Muscle of leg (tissue), 3 donors: ENCODE measurements at regions not wholly inside any gene's neighbourhood (a gene's known extent, or its start where the extent isn't known, plus 50 kb on each side); places are given as distances from the start of the nearest gene placed in this dataset.
"Not testable (repeated sequence)": the region's sequence is repeated elsewhere in the genome, so short reads cannot be mapped to it uniquely, and the experiment has no call there.

Source experiments
- DNase-seq: peaks from one replicate; pipeline ENCODE4 v3.0.0; 2013
- H3K27ac ChIP-seq: one replicate; pipeline ENCODE4 v1.5.1; 2013; ENCODE audit warnings: mild to moderate bottlenecking, low read length, control low read depth
- H3K27me3 ChIP-seq: one replicate; pipeline ENCODE4 v1.6.1; 2013; ENCODE audit warnings: low read length; ENCODE audit not compliant: control insufficient read depth, insufficient read depth
- H3K36me3 ChIP-seq: one replicate; pipeline ENCODE4 v1.6.1; 2013; ENCODE audit warnings: low read length; ENCODE audit not compliant: control insufficient read depth, insufficient read depth
- H3K4me1 ChIP-seq: one replicate; pipeline ENCODE4 v1.6.1; 2013; ENCODE audit warnings: low read length; ENCODE audit not compliant: control insufficient read depth, insufficient read depth
- H3K4me3 ChIP-seq: one replicate; pipeline ENCODE4 v1.5.1; 2013; ENCODE audit warnings: low read length, control low read depth
- H3K9me3 ChIP-seq: replicated peaks from 2 replicates; pipeline ENCODE4 v1.6.1; 2013; ENCODE audit warnings: low read depth, low read length; ENCODE audit not compliant: control insufficient read depth
- WGBS: methylation state at CpG from one replicate; pipeline ENCODE4 v1.1.5; 2013; ENCODE audit warnings: missing lambda C conversion rate; ENCODE audit not compliant: insufficient coverage; 5-methylcytosine and 5-hydroxymethylcytosine counted together

GRCh38 chr7:96920713-96921112 is 84.6 kb upstream of the DLX6 start:
- H3K4me1 ChIP-seq: no peaks in the 10 kb centered on the region
- no CpG with 5 or more reads among the region's 1 CpG for whole genome bisulfite sequencing
- H3K27me3 ChIP-seq: no peaks in the 10 kb centered on the region
- H3K27ac ChIP-seq: no peak overlapping the region
- H3K4me3 ChIP-seq: no peak overlapping the region
- DNase-seq: no peak
- H3K9me3 ChIP-seq: no peaks in the 10 kb centered on the region
- H3K36me3 ChIP-seq: no peaks in the 10 kb centered on the region

GRCh38 chr7:96921231-96921630 is 84.1 kb upstream of the DLX6 start:
- WGBS: no CpG with 5 or more reads among the region's 5 CpGs
- Histone ChIP-seq H3K9me3 (no peaks in the 10 kb centered on the region), H3K27me3 (no peaks in the 10 kb centered on the region), H3K4me3 (no peak overlapping the region), H3K4me1 (no peaks in the 10 kb centered on the region), H3K36me3 (no peaks in the 10 kb centered on the region), H3K27ac (no peak overlapping the region)
- no peak for DNase-seq

- Histone ChIP-seq H3K4me1 (no peaks in the 10 kb centered on the region), H3K27ac (no peak overlapping the region), H3K4me3 (no peak overlapping the region), H3K27me3 (no peaks in the 10 kb centered on the region), H3K9me3 (no peaks in the 10 kb centered on the region), H3K36me3 (no peaks in the 10 kb centered on the region)
- WGBS: 50% methylated on average over 1 of the region's 3 CpGs
- no peak for DNase-seq
These were observed 83.6 kb upstream of the DLX6 start for GRCh38 chr7:96921771-96922170.

GRCh38 chr7:96923345-96923744 is 82.0 kb upstream of the DLX6 start:
- DNase-seq, H3K27me3 ChIP-seq, H3K4me3 ChIP-seq, H3K9me3 ChIP-seq, H3K4me1 ChIP-seq, H3K36me3 ChIP-seq, H3K27ac ChIP-seq: not testable (repeated sequence)

GRCh38 chr7:96927131-96927530 is 78.2 kb upstream of the DLX6 start:
- DNase-seq: no peak
- WGBS: 93% methylated on average over 5 of the region's 5 CpGs

GRCh38 chr7:96928965-96929364 is 76.4 kb upstream of the DLX6 start:
- Histone ChIP-seq H3K27ac (no peak overlapping the region), H3K27me3 (no peaks in the 10 kb centered on the region), H3K9me3 (no peaks in the 10 kb centered on the region), H3K4me1 (no peaks in the 10 kb centered on the region), H3K4me3 (no peak overlapping the region), H3K36me3 (no peaks in the 10 kb centered on the region)
- WGBS: no CpG with 5 or more reads among the region's 2 CpGs
- DNase-seq: no peak

More at GRCh38 chr7:96927131-96927530, 78.2 kb upstream of the DLX6 start:
- no peaks in the 10 kb centered on the region for H3K36me3 ChIP-seq
- no peak overlapping the region for H3K27ac ChIP-seq
- no peaks in the 10 kb centered on the region for H3K9me3 ChIP-seq
- no peaks in the 10 kb centered on the region for H3K4me1 ChIP-seq
- H3K27me3 ChIP-seq: no peaks in the 10 kb centered on the region
- H3K4me3 ChIP-seq: no peak overlapping the region

GRCh38 chr7:96931891-96932290 is 73.5 kb upstream of the DLX6 start:
- no peaks in the 10 kb centered on the region for H3K27me3 ChIP-seq
- H3K36me3 ChIP-seq: no peaks in the 10 kb centered on the region

GRCh38 chr7:96933067-96933645 is 72.2 kb upstream of the DLX6 start:
- Histone ChIP-seq H3K27me3 (no peaks in the 10 kb centered on the region), H3K36me3 (no peaks in the 10 kb centered on the region), H3K27ac (no peak overlapping the region), H3K4me3 (no peak overlapping the region), H3K9me3 (no peaks in the 10 kb centered on the region), H3K4me1 (no peaks in the 10 kb centered on the region)
- peak; percentile 17 for DNase-seq
- 33% methylated on average over 1 of the region's 9 CpGs for WGBS

More at GRCh38 chr7:96931891-96932290, 73.5 kb upstream of the DLX6 start:
- no CpG with 5 or more reads among the region's 1 CpG for WGBS
- Histone ChIP-seq H3K4me1 (no peaks in the 10 kb centered on the region), H3K27ac (no peak overlapping the region), H3K4me3 (no peak overlapping the region), H3K9me3 (no peaks in the 10 kb centered on the region)
- no peak for DNase-seq

GRCh38 chr7:96936621-96937020 is 68.7 kb upstream of the DLX6 start:
- no CpG with 5 or more reads among the region's 2 CpGs for WGBS
- Histone ChIP-seq H3K36me3 (no peaks in the 10 kb centered on the region), H3K27ac (no peak overlapping the region), H3K4me1 (no peaks in the 10 kb centered on the region), H3K27me3 (no peaks in the 10 kb centered on the region), H3K4me3 (no peak overlapping the region), H3K9me3 (no peaks in the 10 kb centered on the region)
- DNase-seq: no peak

- Histone ChIP-seq H3K9me3 (no peaks in the 10 kb centered on the region), H3K4me1 (no peaks in the 10 kb centered on the region), H3K4me3 (no peak overlapping the region), H3K36me3 (no peaks in the 10 kb centered on the region), H3K27ac (no peak overlapping the region), H3K27me3 (no peaks in the 10 kb centered on the region)
- DNase-seq: no peak
- 100% methylated on average over 1 of the region's 4 CpGs for WGBS
These were observed 63.2 kb upstream of the DLX6 start for GRCh38 chr7:96942112-96942511.

GRCh38 chr7:96949766-96950165 is 55.6 kb upstream of the DLX6 start:
- no peaks in the 10 kb centered on the region for H3K4me1 ChIP-seq
- H3K27ac ChIP-seq: no peak overlapping the region
- no peak for DNase-seq
- no peaks in the 10 kb centered on the region for H3K36me3 ChIP-seq
- H3K9me3 ChIP-seq: no peaks in the 10 kb centered on the region
- H3K4me3 ChIP-seq: no peak overlapping the region
- H3K27me3 ChIP-seq: no peaks in the 10 kb centered on the region
- WGBS: 83% methylated on average over 2 of the region's 5 CpGs
